ENCODE measurements at regions not wholly inside any gene's neighbourhood (a gene's known extent, or its start where the extent isn't known, plus 50 kb on each side); places are given as distances from the start of the nearest gene placed in this dataset.

DNA sequence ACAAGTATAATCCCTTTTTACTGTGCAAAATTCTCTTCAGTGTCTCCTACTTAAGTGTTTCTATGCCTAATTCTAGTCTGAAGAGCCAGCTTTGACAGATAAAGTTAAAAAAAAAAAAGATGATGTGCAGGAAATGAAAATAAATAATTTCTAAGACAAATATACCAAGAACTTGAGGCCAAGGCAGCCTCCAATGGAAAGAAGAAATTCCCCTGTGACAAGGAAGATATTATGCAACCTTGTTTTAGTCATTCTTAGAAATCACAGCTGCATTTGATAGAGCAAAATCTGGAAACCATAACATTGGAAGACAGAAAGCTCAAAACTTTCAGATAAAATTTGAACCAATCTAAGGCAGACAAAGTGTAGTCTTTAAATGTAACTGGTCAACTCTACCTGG lies 375.9 kb upstream of the TLE4 start:
- Histone ChIP-seq H3K27ac (ENCODE audit: low read depth, low read length) (no peak overlapping the region), H2BK20ac (ENCODE audit: low read length) (no peak overlapping the region), H3K79me1 (ENCODE audit: low read depth, low read length) (no peaks in the 10 kb centered on the region), H3K56ac (replicated peaks; ENCODE audit: insufficient read length, low read depth, low read length) (no peak overlapping the region), H3K79me2 (ENCODE audit: control insufficient read depth in 1 of 2, insufficient read depth in 2 of 2, low read length in 2 of 2) (no peaks in the 10 kb centered on the region), H2BK5ac (ENCODE audit: low read depth, low read length) (no peak overlapping the region), H4K91ac (replicated peaks; ENCODE audit: insufficient read length, low read length) (no peak overlapping the region), H2BK15ac (ENCODE audit: low read length) (no peak overlapping the region), H3K18ac (ENCODE audit: extremely low read depth, low read length) (no peak overlapping the region), H3K27me3 (replicated peaks in 1 of 4; ENCODE audit: control insufficient read depth in 3 of 4, extremely low read depth in 1 of 4, insufficient read depth in 3 of 4, low read length in 3 of 4) (no peaks in the 10 kb centered on the region), H4K20me1 (replicated peaks in 1 of 2; ENCODE audit: control insufficient read depth in 1 of 2, insufficient read depth in 2 of 2, low read length in 2 of 2) (no peaks in the 10 kb centered on the region), H3K4me2 (ENCODE audit: insufficient read depth in 1 of 2, low read depth in 2 of 2, low read length in 2 of 2) (no peak overlapping the region), H3K23me2 (ENCODE audit: low read depth, low read length) (no peaks in the 10 kb centered on the region), H2BK12ac (ENCODE audit: low read depth, low read length) (no peak overlapping the region), H3K14ac (ENCODE audit: insufficient read length) (no peak overlapping the region), H3K4ac (replicated peaks; ENCODE audit: insufficient read length, low read depth, low read length) (no peak overlapping the region), H4K8ac (ENCODE audit: extremely low read depth, insufficient read depth, low read length) (no peak overlapping the region), H2AFZ (ENCODE audit: low read length) (no peak overlapping the region), H2AK5ac (ENCODE audit: low read depth, low read length) (no peak overlapping the region), H3K9me3 (ENCODE audit: insufficient read depth in 2 of 2, low read depth in 1 of 2, low read length in 1 of 2) (no peaks in the 10 kb centered on the region), H2BK120ac (replicated peaks; ENCODE audit: low read depth, low read length) (no peak overlapping the region), H4K5ac (ENCODE audit: insufficient read length, low read depth, low read length) (no peak overlapping the region), H3K4me1 (replicated peaks in 1 of 4; ENCODE audit: control insufficient read depth in 3 of 4, insufficient read depth in 4 of 4, low read length in 3 of 4) (no peaks in the 10 kb centered on the region), H3K23ac (ENCODE audit: insufficient read length) (no peak overlapping the region), H3K9ac (replicated peaks in 1 of 4; ENCODE audit: extremely low read depth in 1 of 4, low read depth in 3 of 4, low read length in 3 of 4) (no peak overlapping the region), H3K36me3 (ENCODE audit: control insufficient read depth in 2 of 4, insufficient read depth in 4 of 4, low read length in 3 of 4) (no peaks in the 10 kb centered on the region; a peak in 1 of 8 replicates), H3K4me3 (ENCODE audit: extremely low read depth in 1 of 4, insufficient read depth in 2 of 4, low read depth in 3 of 4, low read length in 4 of 4) (no peak overlapping the region)
- POLR2A ChIA-PET (ENCODE audit: partially characterized antibody) = no interaction called here
- DNase-seq (ENCODE audit: low read depth in 1 of 2, low spot score in 2 of 2) (no peak), FAIRE-seq (no peak)
- CTCF ChIA-PET (ENCODE audit: partially characterized antibody) = no interaction called here
- TF ChIP-seq SP4 (IDR thresholded peaks at IDR 0.05; ENCODE audit: low read length) (no peak), PHF8 (conservative IDR thresholded peaks at IDR 0.05; ENCODE audit: low read depth, low read length) (no peak), RNF2 (IDR thresholded peaks at IDR 0.05; ENCODE audit: borderline replicate concordance, low read depth, low read length, missing control alignments, poor library complexity, severe bottlenecking) (no peak), CEBPB (IDR thresholded peaks at IDR 0.05; ENCODE audit: low read depth, low read length) (no peak), ASH2L (IDR thresholded peaks at IDR 0.05; ENCODE audit: low read length) (no peak), POLR2A (IDR thresholded peaks at IDR 0.05; ENCODE audit: control extremely low read depth in 1 of 2, low read depth in 2 of 2, low read length in 2 of 2) (no peak), SRF (IDR thresholded peaks at IDR 0.05; ENCODE audit: low read depth, low read length) (no peak), POU5F1 (IDR thresholded peaks at IDR 0.05; ENCODE audit: low read depth, low read length) (no peak), SUZ12 (IDR thresholded peaks at IDR 0.05; ENCODE audit: low read length) (no peak), EP300 (IDR thresholded peaks at IDR 0.05; ENCODE audit: borderline replicate concordance in 1 of 2, low read depth in 2 of 2, low read length in 2 of 2) (no peak)
- TF ChIP-seq, protein P1, sequence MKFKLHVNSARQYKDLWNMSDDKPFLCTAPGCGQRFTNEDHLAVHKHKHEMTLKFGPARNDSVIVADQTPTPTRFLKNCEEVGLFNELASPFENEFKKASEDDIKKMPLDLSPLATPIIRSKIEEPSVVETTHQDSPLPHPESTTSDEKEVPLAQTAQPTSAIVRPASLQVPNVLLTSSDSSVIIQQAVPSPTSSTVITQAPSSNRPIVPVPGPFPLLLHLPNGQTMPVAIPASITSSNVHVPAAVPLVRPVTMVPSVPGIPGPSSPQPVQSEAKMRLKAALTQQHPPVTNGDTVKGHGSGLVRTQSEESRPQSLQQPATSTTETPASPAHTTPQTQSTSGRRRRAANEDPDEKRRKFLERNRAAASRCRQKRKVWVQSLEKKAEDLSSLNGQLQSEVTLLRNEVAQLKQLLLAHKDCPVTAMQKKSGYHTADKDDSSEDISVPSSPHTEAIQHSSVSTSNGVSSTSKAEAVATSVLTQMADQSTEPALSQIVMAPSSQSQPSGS (IDR thresholded peaks at IDR 0.05; ENCODE audit: low read length) = no peak
